Mucosa of rectum (tissue), 2 donors: ENCODE measurements at regions not wholly inside any gene's neighbourhood (a gene's known extent, or its start where the extent isn't known, plus 50 kb on each side); places are given as distances from the start of the nearest gene placed in this dataset.
"Not testable (repeated sequence)": the region's sequence is repeated elsewhere in the genome, so short reads cannot be mapped to it uniquely, and the experiment has no call there.

ENCODE experiments used
- H3K27ac ChIP-seq, 2 donors: one replicate each; pipeline ENCODE4 v1.7.0; 2013; ENCODE audit warnings: inconsistent platforms in 2 of 2, low read depth in 2 of 2, low read length in 2 of 2
- H3K27me3 ChIP-seq, 2 donors: one replicate each; pipeline ENCODE4 v1.7.0; 2013; ENCODE audit warnings: low read length in 2 of 2; ENCODE audit not compliant: control insufficient read depth in 2 of 2, insufficient read depth in 2 of 2
- H3K36me3 ChIP-seq, 2 donors: one replicate each; pipeline ENCODE4 v1.7.0; 2013; ENCODE audit warnings: low read length in 2 of 2; ENCODE audit not compliant: control insufficient read depth in 2 of 2, insufficient read depth in 2 of 2
- H3K4me1 ChIP-seq, 2 donors: one replicate each; pipeline ENCODE4 v1.7.0; 2013; ENCODE audit warnings: low read length in 2 of 2, mild to moderate bottlenecking in 1 of 2; ENCODE audit not compliant: control insufficient read depth in 2 of 2, insufficient read depth in 2 of 2
- H3K4me3 ChIP-seq, 2 donors: one replicate each; pipeline ENCODE4 v1.7.0; 2013; ENCODE audit warnings: low read length in 2 of 2
- H3K9ac ChIP-seq, 2 donors: one replicate each; pipeline ENCODE4 v1.7.0; 2013; ENCODE audit warnings: low read length in 2 of 2, low read depth in 1 of 2, mild to moderate bottlenecking in 1 of 2
- H3K9me3 ChIP-seq, 2 donors: one replicate each; pipeline ENCODE4 v1.7.0; 2013; ENCODE audit warnings: low read length in 2 of 2; ENCODE audit not compliant: control insufficient read depth in 2 of 2
- donor health status: healthy.
- donor health status: Normal muscosa, but diverticular disease.

DNA sequence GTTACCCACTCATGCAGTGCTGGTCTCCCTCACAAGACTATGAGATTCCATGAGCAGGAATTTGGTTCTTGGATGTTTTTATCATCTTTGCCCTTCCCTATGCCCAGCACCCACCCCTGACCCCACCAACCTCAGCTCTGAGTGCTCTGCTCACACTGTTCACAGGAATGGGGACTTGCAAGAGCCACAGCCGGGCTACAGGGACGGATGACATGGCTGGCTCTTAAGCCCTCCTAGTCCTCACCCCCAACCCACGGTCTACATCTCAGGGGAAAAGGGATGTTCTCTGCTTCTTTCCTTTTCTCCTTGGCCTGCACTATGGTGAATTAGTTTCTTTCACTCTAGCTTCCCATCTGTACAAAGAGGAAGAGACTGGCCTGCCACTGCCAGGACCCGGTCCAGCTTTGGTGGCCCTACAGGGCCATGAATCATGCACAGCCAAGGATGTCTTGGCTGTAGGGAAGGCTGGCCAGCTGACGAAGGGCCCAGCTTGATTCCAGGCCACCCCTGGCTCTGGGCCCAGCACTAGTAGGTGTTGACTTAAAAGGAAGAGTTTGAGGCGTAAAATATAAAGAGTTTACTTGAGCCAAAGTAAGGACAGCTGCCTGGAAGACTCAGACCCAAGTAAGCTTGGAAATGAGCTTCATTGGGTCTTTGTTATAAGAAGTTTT, 79.7 kb upstream of the MTLN start:
- H3K27ac ChIP-seq, H3K4me1 ChIP-seq, H3K4me3 ChIP-seq, H3K9me3 ChIP-seq, H3K27me3 ChIP-seq, H3K36me3 ChIP-seq, H3K9ac ChIP-seq: not testable (repeated sequence)

- not testable (repeated sequence) for H3K4me1 ChIP-seq, H3K27me3 ChIP-seq, H3K9me3 ChIP-seq, H3K27ac ChIP-seq, H3K9ac ChIP-seq, H3K36me3 ChIP-seq, H3K4me3 ChIP-seq
Observed at GRCh38 chr2:110287817-110288216, 75.5 kb upstream of the MTLN start.

DNA sequence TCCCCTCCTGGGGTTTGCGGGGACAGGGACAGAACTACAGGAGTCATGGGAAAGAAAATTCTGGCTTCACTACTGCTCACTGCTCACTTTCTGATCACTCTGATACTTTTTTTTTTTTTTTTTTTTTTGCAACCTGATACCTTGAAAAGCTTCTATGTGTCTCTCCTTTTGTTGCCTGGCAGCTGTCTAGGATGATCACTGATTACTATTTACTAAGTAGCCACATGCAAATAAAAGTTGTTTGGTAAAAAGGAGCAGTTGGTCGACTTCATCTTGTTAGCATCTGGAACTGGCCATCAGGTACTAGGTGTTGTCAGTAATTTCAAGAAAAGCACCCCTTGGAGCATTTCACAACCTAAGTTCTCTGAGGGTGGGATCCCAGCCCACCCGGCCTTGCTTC, 74.9 kb upstream of the MTLN start:
- not testable (repeated sequence) for H3K4me3 ChIP-seq

DNA sequence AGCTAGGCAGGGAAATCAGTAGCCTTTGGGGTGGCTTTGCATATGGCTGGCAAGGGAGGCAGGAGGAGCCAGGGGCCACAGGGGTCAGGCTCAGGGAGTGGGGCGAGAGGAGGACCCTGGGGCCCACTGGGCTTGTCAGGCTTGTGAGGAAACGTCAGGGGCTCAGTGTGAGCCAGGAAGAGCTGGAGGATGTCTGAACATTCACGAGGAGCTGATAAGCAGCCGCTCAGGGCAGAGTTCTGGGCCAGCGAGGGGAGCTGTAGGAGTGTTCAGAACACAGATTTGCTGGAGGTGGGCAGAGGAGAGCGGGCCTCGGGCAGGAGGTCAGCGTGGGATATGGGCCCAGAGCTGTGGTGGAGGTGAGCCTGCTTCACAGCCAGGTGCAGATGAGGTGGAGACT, 72.7 kb upstream of the MTLN start:
- not testable (repeated sequence) for H3K9ac ChIP-seq, H3K27ac ChIP-seq, H3K9me3 ChIP-seq, H3K36me3 ChIP-seq, H3K4me3 ChIP-seq, H3K4me1 ChIP-seq, H3K27me3 ChIP-seq

More for the DNA sequence above, 74.9 kb upstream of the MTLN start:
- not testable (repeated sequence) for H3K36me3 ChIP-seq, H3K27ac ChIP-seq, H3K9ac ChIP-seq, H3K9me3 ChIP-seq, H3K27me3 ChIP-seq, H3K4me1 ChIP-seq

GRCh38 chr2:110280804-110281203, 68.5 kb upstream of the MTLN start:
- not testable (repeated sequence) for H3K9me3 ChIP-seq, H3K27ac ChIP-seq, H3K36me3 ChIP-seq, H3K4me3 ChIP-seq, H3K4me1 ChIP-seq, H3K9ac ChIP-seq, H3K27me3 ChIP-seq

DNA sequence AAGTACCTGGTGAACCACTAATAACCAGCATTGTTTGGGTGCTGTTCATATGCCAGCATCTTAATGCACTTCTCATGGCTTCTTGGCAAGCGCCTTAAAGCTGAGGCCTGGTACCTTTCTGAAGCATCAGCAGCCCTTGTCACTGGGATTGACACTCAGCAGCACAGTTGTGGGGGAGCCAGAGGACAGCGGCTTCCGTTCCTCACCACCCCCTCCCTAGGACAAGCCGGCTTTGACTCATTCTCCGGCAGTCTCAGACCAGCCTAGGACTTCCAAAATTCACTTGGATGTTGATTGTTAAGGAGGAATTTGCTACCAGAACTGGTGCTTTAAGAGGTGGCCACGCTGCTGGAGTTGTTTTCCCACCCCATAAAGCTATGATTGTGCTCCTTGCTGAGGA, 64.7 kb upstream of the MTLN start:
- H3K27ac ChIP-seq, result not testable (repeated sequence)

GRCh38 chr2:110276092-110276491, 63.7 kb upstream of the MTLN start:
- H3K27me3 ChIP-seq, H3K27ac ChIP-seq, H3K9me3 ChIP-seq, H3K36me3 ChIP-seq, H3K4me3 ChIP-seq, H3K4me1 ChIP-seq, H3K9ac ChIP-seq: not testable (repeated sequence)

More for the DNA sequence above, 64.7 kb upstream of the MTLN start:
- H3K4me3 ChIP-seq, H3K9me3 ChIP-seq, H3K9ac ChIP-seq, H3K27me3 ChIP-seq, H3K4me1 ChIP-seq, H3K36me3 ChIP-seq: not testable (repeated sequence)

DNA sequence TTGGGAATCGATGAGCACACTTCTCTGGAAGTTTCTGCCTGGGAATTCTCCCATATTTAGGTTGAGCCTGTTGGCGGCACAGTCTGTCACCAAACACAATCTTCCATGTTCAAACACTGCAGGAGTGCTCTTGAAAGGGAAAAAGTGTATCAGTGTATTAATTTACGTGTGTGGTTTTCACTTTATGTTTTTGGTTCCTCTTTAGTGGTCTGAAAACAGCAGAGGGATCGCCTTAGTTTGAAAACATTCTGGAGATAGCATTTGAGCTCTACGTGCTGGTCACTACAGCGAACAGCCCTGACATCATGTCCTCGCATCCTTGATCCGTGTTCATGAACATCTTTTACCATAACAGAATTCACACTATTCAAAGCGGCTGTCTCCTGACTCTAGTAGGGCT, 57.3 kb upstream of the MTLN start:
- not testable (repeated sequence) for H3K9me3 ChIP-seq, H3K4me3 ChIP-seq, H3K9ac ChIP-seq

DNA sequence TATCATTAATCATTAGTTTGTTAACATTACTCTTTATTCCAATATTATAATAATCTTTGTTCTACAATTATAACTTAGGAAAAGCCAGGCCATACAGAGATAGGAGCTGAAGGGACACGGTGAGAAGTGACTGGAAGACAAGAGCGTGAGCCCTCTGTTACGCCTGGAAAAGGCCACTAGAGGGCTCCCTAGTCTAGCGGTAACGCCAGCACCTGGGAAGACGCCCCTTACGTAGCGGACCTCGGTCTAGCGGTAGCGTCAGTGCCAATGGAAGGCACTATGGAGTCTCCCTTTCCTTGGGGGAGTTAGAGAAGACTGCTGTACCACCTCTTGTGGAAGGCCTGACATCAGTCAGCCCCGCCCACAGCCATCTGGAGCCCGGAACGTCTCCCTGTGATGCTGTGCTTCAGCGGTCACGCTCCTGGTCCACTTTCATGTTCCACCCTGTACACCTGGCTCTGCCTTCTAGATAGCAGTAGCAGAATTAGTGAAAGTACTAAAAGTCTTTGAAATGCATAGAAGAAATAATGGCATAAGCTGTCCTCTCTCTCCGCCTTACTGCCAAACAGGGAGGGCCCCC, 55.6 kb upstream of the MTLN start:
- not testable (repeated sequence) for H3K4me1 ChIP-seq, H3K9me3 ChIP-seq, H3K27ac ChIP-seq, H3K9ac ChIP-seq, H3K36me3 ChIP-seq, H3K27me3 ChIP-seq, H3K4me3 ChIP-seq

More for the DNA sequence above, 57.3 kb upstream of the MTLN start:
- H3K4me1 ChIP-seq, H3K27ac ChIP-seq, H3K27me3 ChIP-seq, H3K36me3 ChIP-seq: not testable (repeated sequence)

DNA sequence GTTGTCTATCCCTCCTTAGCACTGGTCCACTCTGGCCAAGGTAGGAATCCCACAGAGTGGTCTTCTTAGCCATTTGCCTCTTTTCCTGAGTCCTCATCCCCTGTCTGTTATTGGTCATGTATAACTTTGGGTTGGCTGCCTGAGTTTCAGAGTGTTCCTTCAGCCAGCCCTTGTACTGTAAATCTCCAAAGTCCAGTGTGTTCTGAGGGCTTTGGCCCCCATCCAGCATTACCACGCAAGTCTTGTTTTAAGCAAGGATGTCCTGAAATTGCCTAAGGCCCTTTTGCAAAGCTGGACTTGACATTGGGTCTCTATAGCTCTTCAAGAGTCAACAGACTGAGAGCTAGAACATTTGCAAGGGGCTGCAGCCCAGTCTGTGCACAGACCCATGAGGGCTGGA, 52.5 kb upstream of the MTLN start:
- not testable (repeated sequence) for H3K27ac ChIP-seq, H3K4me3 ChIP-seq, H3K9ac ChIP-seq, H3K9me3 ChIP-seq, H3K27me3 ChIP-seq, H3K4me1 ChIP-seq, H3K36me3 ChIP-seq
